Hepatocyte (in vitro differentiated cells): ENCODE measurements at regions not wholly inside any gene's neighbourhood (a gene's known extent, or its start where the extent isn't known, plus 50 kb on each side); places are given as distances from the start of the nearest gene placed in this dataset.

ENCODE experiments used
- DNase-seq: peaks from one replicate; pipeline ENCODE4 v3.0.0-alpha.2; 2016; ENCODE audit warnings: low spot score
- H2AFZ ChIP-seq: fragments of 200-600 bp; sonication (generic); 2 replicates; pipeline ENCODE4 v1.6.0; 2016; ENCODE audit warnings: antibody characterized with exemption, mild to moderate bottlenecking
- H3K27ac ChIP-seq: fragments of 200-600 bp; sonication (generic); 2 replicates; pipeline ENCODE4 v1.5.1; 2016; ENCODE audit warnings: mild to moderate bottlenecking
- H3K27me3 ChIP-seq: fragments of 200-600 bp; sonication (generic); 2 replicates; pipeline ENCODE4 v1.6.1; 2016
- H3K36me3 ChIP-seq: fragments of 200-600 bp; sonication (generic); replicated peaks from 2 replicates; pipeline ENCODE4 v1.5.1; 2016; ENCODE audit warnings: low read depth; ENCODE audit not compliant: insufficient read depth
- H3K4me1 ChIP-seq: fragments of 200-600 bp; sonication (generic); 2 replicates; pipeline ENCODE4 v1.5.1; 2016; ENCODE audit warnings: mild to moderate bottlenecking, moderate library complexity; ENCODE audit not compliant: insufficient read depth
- H3K4me2 ChIP-seq: fragments of 200-600 bp; sonication (generic); 2 replicates; pipeline ENCODE4 v1.6.0; 2016
- H3K4me3 ChIP-seq: fragments of 200-600 bp; sonication (generic); 2 replicates; pipeline ENCODE4 v1.5.1; 2016; ENCODE audit warnings: mild to moderate bottlenecking
- H3K79me2 ChIP-seq: fragments of 200-600 bp; sonication (generic); 2 replicates; pipeline ENCODE4 v1.6.0; 2017; ENCODE audit warnings: mild to moderate bottlenecking
- H3K9me2 ChIP-seq: fragments of 200-600 bp; sonication (generic); replicated peaks from 2 replicates; pipeline ENCODE4 v1.6.0; 2017; ENCODE audit warnings: mild to moderate bottlenecking; ENCODE audit not compliant: insufficient read depth
- H3K9me3 ChIP-seq: fragments of 200-600 bp; sonication (generic); 2 replicates; pipeline ENCODE4 v1.5.1; 2016; ENCODE audit warnings: low read depth, mild to moderate bottlenecking
- H4K20me1 ChIP-seq: fragments of 200-600 bp; sonication (generic); 2 replicates; pipeline ENCODE4 v1.6.0; 2016; ENCODE audit warnings: mild to moderate bottlenecking; ENCODE audit not compliant: insufficient read depth, poor library complexity, severe bottlenecking
- CTCF ChIP-seq: fragments of 200-600 bp; sonication (generic); IDR thresholded peaks from 2 replicates; pipeline ENCODE4 v1.5.1; 2016; ENCODE audit warnings: antibody characterized with exemption, mild to moderate bottlenecking; ENCODE audit not compliant: poor library complexity
- EZH2 ChIP-seq: fragments of 200-600 bp; sonication (generic); IDR thresholded peaks from 2 replicates; pipeline ENCODE4 v1.6.1; 2016; ENCODE audit warnings: antibody characterized with exemption, mild to moderate bottlenecking, borderline replicate concordance
- EZH2phosphoT487 ChIP-seq: fragments of 200-600 bp; sonication (generic); IDR thresholded peaks from one replicate; pipeline ENCODE4 v1.6.1; 2018; ENCODE audit warnings: antibody characterized with exemption, mild to moderate bottlenecking, low read depth, moderate library complexity; ENCODE audit not compliant: unreplicated experiment, severe bottlenecking
- WGBS: methylation state at CpG from one replicate; pipeline ENCODE4 v1.1.6; 2016; ENCODE audit warnings: low lambda C conversion rate; ENCODE audit errors: missing lambda C conversion rate; 5-methylcytosine and 5-hydroxymethylcytosine counted together

DNA sequence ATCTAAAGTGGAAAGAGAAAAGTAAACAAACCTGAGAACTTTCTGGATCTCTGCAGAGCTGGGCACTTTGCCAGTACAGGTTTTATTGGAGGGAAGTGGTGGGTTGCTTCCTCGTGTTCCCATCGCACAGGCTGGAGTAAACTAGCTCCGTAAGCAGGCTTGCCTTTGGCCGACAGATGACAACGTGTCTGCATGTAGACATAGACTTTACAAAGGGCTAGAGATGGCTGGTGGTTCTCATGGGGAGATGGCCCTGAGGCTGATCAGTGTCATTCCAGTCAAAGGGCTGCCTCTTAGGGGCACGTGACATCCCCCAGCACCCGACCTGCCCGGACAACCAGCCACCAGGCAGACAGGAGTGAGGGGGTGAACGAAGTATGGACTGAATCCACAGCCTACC lies 98.8 kb downstream of the YTHDF1 start:
- DNase-seq: no peak
- H3K4me1 ChIP-seq: no peaks in the 10 kb centered on the region
- no peaks in the 10 kb centered on the region for H3K9me2 ChIP-seq
- H3K9me3 ChIP-seq: no peaks in the 10 kb centered on the region
- H3K36me3 ChIP-seq: no peaks in the 10 kb centered on the region
- no peak overlapping the region for H3K4me3 ChIP-seq
- no peaks in the 10 kb centered on the region for H3K79me2 ChIP-seq
- TF ChIP-seq EZH2: no peak
- TF ChIP-seq CTCF: no peak
- no peak for TF ChIP-seq EZH2phosphoT487
- no peaks in the 10 kb centered on the region for H4K20me1 ChIP-seq
- H3K4me2 ChIP-seq: no peak overlapping the region
- H3K27ac ChIP-seq: no peak overlapping the region
- H2AFZ ChIP-seq: no peak overlapping the region
- WGBS: 70% methylated on average over 9 of the region's 9 CpGs
- H3K27me3 ChIP-seq: no peaks in the 10 kb centered on the region

- Histone ChIP-seq H3K36me3 (no peaks in the 10 kb centered on the region), H3K4me2 (no peak overlapping the region), H3K27ac (no peak overlapping the region), H4K20me1 (no peaks in the 10 kb centered on the region), H3K27me3 (no peaks in the 10 kb centered on the region), H3K79me2 (no peaks in the 10 kb centered on the region), H3K4me1 (no peaks in the 10 kb centered on the region), H3K9me3 (no peaks in the 10 kb centered on the region), H3K4me3 (no peak overlapping the region), H3K9me2 (no peaks in the 10 kb centered on the region), H2AFZ (no peak overlapping the region)
- 26% methylated on average over 31 of the region's 32 CpGs for WGBS
- peak; percentile 64 for DNase-seq
- no peak for TF ChIP-seq EZH2
- TF ChIP-seq CTCF: no peak
- TF ChIP-seq EZH2phosphoT487: no peak
Observed at GRCh38 chr20:63116412-63117106, 99.4 kb downstream of the YTHDF1 start.

- Histone ChIP-seq H4K20me1 (no peaks in the 10 kb centered on the region), H2AFZ (no peak overlapping the region), H3K27ac (no peak overlapping the region), H3K4me3 (no peak overlapping the region), H3K27me3 (no peaks in the 10 kb centered on the region), H3K79me2 (no peaks in the 10 kb centered on the region), H3K4me2 (no peak overlapping the region), H3K9me3 (no peaks in the 10 kb centered on the region), H3K9me2 (no peaks in the 10 kb centered on the region), H3K4me1 (no peaks in the 10 kb centered on the region), H3K36me3 (no peaks in the 10 kb centered on the region)
- TF ChIP-seq CTCF (no peak), EZH2phosphoT487 (no peak)
- WGBS: 85% methylated on average over 11 of the region's 11 CpGs
- DNase-seq: no peak
Observed at GRCh38 chr20:63115651-63116411, 100.1 kb downstream of the YTHDF1 start.
